Head of caudate nucleus (tissue), 42 donors: ENCODE measurements at regions not wholly inside any gene's neighbourhood (a gene's known extent, or its start where the extent isn't known, plus 50 kb on each side); places are given as distances from the start of the nearest gene placed in this dataset.

Experiments used
- DNase-seq, 42 donors: peaks; one replicate each; pipeline versions ENCODE4 v3.0.0 to v3.0.0-alpha.2; 2020 to 2021; ENCODE audit warnings: mixed read lengths in 7 of 42
- intact Hi-C: fragments of 100-400 bp; cut with DNase I; formaldehyde crosslinking; loops from one replicate; pipeline ENCODE4 v1.15.0; 2022

DNA sequence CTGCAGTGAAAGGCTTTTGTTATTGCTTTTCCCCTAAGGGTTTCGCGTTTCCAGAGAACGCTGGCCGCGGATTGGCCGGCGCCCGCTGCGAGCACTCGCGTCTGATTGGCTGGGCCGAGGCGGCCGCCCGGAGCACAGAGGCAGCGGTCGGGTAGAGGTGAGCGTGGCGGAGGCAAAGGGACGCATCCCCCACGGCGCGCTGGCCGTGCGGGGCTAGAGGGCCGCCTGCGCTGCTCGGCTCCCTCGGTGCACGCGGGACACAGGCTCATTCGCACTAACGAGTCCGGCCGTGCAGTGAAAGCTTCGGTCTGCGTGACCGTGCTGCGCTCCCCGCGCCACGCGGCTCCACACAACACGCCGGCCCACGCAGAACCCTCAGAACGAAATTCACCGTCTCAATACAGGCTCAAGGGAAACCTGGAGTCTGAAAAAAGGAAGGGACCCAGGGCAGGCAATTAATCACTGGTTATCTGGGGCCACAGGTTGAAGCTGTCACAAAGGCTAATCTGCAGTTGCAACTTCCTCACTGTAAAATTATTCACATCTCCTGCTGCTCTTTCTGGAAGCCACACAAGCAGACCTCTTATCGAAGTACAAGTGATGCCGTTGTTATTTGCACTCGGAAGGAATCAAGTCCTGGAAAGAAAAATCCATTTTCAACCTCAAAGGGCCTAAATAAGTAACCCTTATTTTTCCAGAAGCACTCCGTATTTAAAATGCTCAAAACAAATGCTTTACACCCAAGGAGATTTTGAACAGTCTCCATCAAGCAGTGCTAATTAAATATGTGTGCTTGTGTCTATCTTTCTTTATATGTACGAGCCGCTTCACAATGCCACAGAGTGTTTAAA is 94.6 kb downstream of the ZNF608 start:
- intact Hi-C loops, result loop anchor here (5.0 kb wide), 1 partner anchor 90 kb away; no protein-coding TSS in a partner anchor
- peak; percentile 76 to 95 (median 90) for DNase-seq

- intact Hi-C loops, result loop anchor here (5.0 kb wide), 1 partner anchor 91 kb away; no protein-coding TSS in a partner anchor
- DNase-seq, result no peak
Measured at GRCh38 chr5:124650951-124651662, 95.3 kb downstream of the ZNF608 start.

- intact Hi-C loops, result loop anchor here (5.0 kb wide), 1 partner anchor 92 kb away; no protein-coding TSS in a partner anchor
- DNase-seq, result no peak
Measured at GRCh38 chr5:124650147-124650561, 96.3 kb downstream of the ZNF608 start.

DNA sequence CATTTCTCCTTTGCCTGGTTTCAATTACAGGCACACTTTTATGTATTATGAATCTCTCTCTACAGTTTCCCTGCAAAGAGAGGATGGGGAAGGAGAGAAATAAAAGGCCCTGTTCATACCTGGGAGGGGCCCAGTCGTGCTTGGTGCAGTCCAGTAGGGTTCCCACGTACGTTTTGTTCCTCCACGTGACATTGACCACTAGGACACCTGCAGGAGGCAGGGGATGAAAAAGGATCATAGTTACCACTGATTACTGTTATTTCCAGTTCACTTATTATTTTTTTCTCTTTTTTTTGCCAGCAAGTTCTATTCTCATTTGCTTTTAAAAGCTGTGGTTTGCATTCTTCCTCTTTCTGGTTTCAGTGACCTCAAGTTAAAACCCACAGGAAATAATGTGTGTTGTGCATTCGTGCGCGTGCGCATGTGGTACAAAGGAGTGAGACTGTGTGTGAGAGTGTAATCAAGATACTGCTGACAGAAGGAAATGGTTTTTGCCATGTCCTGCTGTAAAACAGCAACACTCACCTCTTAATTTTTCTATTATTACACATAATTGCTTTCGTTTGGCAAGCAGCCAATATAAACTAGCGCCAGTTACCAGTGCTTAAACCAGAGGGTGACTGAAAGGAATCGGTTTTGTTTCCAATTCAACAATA is 96.8 kb downstream of the ZNF608 start:
- intact Hi-C loops, result loop anchor here (5.0 kb wide), 1 partner anchor 93 kb away; no protein-coding TSS in a partner anchor
- DNase-seq, result peak in 18 of 42 donors; percentile 18 to 67 (median 54)

- no peak for DNase-seq
- intact Hi-C loops, result no loop called here
Measured at GRCh38 chr5:124648902-124649467, 97.5 kb downstream of the ZNF608 start.

GRCh38 chr5:124647352-124647751 is 99.1 kb downstream of the ZNF608 start:
- intact Hi-C loops, result no loop called here
- no peak for DNase-seq

DNA sequence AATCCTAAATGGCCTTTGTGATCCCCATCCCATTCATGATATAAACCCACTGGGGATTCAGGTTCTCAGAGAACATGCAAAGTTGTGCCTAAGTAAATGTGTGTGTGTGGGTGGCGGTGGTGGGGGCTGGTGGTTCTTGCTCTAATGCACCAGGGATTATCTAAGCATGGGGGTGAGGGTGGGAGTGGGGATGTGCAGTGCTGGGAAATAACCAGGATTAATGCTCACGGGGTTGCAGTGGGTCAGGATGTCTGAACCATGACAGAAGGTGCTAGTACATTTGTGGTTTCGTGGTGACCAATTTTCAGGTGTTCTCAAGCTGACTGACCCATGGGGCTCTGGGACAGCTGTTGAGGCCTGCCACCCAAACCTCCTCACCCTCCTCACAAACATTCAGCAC is 101.0 kb downstream of the ZNF608 start:
- intact Hi-C loops, result no loop called here
- DNase-seq, result no peak

- intact Hi-C loops, result no loop called here
- DNase-seq, result no peak
Measured at GRCh38 chr5:124644582-124644981, 101.9 kb downstream of the ZNF608 start.

GRCh38 chr5:124644138-124644537 is 102.3 kb downstream of the ZNF608 start:
- DNase-seq, result no peak
- intact Hi-C loops, result no loop called here

DNA sequence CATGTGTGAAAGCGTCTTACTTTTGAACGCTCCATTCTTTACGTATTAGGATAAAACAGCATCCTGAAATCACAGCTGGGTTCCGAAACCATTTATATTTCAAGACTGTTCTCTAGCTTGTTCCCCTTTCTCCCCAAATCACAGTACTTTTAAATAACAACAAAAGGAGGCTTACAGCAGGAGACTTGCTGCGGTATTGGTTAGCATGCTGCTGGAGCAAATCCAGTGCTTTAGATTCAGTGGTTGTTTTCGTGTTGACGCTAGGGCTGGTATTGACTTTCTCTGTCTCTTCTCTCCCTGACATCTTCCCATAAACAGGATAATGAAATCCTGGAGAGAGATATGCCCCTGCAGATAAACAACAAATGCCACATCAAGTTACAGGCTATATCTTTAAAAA is 103.1 kb downstream of the ZNF608 start:
- intact Hi-C loops, result no loop called here

DNA sequence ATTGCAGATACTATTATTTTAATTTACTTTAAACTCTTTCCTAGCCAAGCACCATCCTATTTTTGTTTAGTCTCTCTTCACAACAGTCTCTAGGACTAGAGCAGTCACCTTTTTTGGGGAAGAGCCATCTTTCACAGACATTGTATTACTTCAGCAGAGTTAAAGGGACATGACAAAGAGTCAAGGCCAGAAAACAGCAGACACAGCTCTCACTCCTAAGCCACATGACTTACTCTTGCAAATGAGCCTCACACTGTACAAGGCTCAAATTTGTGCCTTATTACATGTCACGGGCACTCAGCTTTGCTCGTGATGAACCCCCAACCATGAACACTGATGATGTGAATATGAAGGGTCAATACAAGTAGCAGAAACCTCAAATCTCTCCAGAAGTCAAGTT is 104.3 kb downstream of the ZNF608 start:
- no peak for DNase-seq
- intact Hi-C loops, result no loop called here

More for the DNA sequence above, 103.1 kb downstream of the ZNF608 start:
- DNase-seq, result no peak

DNA sequence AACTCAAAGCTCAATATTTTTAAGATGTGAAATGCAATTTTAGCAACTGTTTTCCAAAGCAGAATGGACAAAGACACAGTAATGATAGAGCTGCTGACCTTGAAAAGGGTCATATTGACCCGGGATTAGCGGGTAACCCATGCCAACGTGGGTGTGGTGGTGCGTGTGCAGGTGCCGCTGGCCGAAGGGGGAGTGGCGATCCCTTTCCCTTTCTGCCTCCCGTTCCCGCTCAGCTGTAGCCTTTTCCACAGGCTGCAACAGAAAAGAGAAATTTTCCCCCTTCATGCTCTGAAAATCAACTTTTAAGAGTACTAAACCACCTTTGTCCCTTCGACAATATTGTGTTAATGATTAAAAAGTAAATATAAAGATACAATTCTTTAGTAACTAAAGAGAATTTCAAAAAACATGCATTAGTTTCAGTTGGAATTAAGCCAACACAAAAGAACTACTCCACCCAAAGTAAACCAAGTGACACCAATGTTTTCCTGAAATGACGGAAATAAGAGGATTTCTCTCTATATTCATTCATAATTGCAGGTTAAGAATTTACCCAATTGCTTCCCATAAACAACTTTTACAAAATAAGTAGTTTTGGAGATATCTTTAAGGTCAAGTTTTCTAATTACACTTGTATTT is 105.2 kb downstream of the ZNF608 start:
- intact Hi-C loops, result no loop called here
- no peak for DNase-seq

DNA sequence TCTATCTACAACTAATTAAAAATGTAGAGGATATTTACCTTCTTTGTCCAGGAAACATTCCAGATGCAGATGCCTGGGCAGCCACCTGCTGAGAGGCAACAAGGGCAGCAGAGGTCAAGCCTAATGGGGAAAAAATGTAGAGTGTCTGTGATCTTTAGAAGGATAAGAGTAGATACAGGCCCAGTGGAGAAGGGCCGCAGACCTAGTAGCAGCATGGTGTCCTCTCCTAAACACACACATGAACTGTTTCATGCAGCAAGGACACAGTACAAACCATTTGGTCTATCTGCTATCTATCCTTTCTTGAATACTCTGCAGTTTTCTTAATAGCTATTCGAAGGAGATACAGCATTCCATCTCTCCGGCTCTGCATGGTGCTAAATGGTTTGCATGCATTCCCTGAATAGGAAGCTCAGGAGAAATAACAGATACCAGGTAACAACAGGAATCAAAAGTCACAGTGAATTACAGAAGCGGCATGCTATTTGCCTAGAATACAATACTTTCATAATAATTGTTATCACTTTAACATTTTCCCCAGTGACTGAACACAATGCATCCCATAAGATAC is 107.3 kb downstream of the ZNF608 start:
- intact Hi-C loops, result no loop called here

DNA sequence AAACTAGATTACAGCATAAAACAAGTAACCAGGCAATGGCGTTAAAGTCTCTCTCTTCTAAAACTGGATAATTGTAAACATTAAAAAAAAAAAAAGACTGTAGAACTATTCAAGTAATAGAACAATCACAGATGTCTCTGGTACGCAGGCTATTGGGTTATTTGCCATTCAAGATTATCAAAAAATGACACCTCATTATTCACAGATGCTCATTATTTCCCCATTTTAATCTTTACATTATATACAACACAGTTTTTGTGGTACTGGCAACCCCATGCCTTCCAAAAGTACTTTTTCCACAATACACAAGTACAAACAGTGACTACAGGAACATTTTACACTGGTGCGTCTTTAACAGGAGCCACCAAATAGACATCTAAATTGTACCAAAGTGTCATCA is 109.4 kb downstream of the ZNF608 start:
- DNase-seq, result no peak
- intact Hi-C loops, result no loop called here

More for the DNA sequence above, 107.3 kb downstream of the ZNF608 start:
- no peak for DNase-seq

- no peak for DNase-seq
Measured at GRCh38 chr5:124634741-124635323, 111.6 kb downstream of the ZNF608 start.

DNA sequence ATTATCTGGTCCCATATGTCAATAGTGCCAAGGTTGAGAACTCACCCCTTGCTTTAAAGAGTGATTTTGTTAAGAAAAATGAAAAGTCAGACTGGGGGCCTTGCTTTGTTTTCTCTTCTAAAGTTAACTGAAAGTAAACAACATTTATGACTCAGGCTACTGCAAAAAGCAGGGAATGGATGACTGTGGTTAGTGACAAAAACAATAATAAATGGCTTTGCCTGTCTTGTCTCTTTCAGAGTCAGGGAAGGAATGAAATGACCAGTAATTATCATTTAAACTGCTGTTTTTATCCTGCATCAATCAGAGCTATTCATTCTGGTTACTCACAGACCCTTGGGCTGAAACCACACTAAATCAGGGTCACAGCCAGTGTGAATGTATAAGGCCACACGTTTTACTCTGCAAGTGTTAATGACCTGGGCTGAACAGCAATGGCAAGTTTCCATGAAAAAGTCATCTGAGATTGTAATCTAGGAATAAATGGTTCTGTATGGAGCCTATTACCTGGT is 112.2 kb downstream of the ZNF608 start:
- no peak for DNase-seq
- intact Hi-C loops, result no loop called here

More at GRCh38 chr5:124634741-124635323, 111.6 kb downstream of the ZNF608 start:
- intact Hi-C loops, result no loop called here

- no peak for DNase-seq
- intact Hi-C loops, result no loop called here
Measured at GRCh38 chr5:124633209-124633608, 113.2 kb downstream of the ZNF608 start.
